ENCODE measurements at regions not wholly inside any gene's neighbourhood (a gene's known extent, or its start where the extent isn't known, plus 50 kb on each side); places are given as distances from the start of the nearest gene placed in this dataset.
A peak's percentile ranks its signal among the peaks of the same experiment; 100 is the strongest.

- no peak for DNase-seq (ENCODE audit: low read depth)
Observed at GRCh38 chr2:145043399-145043834, 523.5 kb upstream of the ZEB2 start.

DNA sequence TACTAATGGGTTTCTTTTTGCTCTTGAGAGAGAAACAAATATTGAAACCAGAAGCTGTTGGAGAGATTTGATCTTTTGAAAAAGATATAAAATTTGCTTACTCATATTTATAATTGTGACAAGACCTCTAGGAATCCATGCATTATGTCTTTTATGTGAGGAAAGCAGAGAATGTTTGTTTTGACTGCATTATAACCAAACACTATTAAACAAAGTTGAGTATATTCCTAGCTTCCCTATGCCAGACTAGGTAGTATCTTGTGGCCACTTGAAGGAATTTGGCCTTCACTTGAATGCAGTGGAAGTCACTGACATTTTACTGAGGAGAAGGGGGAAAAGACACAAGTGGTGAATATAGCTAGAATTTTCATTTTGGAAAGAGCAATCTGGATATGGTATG is 521.8 kb upstream of the ZEB2 start:
- DNase-seq (ENCODE audit: low read depth), result no peak

DNA sequence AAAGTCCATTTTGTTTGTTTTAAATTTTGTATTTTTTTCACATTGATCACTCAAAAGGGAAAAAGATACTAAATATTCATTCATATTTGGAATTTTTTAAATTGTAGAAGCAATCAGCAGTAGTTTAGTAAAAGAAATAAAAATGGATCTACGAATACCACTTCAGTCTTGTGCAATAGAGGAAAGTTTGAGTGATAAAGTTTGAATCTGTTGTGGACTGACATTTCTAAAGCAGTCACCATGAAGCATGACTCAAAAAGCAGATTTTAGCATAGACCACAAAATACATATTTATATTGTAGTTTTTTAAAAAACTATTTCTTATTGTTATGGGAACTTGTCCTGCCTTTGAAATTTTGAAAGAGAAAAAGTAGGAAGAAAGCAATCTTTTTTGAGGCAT is 520.5 kb upstream of the ZEB2 start:
- no peak for DNase-seq (ENCODE audit: low read depth)

DNA sequence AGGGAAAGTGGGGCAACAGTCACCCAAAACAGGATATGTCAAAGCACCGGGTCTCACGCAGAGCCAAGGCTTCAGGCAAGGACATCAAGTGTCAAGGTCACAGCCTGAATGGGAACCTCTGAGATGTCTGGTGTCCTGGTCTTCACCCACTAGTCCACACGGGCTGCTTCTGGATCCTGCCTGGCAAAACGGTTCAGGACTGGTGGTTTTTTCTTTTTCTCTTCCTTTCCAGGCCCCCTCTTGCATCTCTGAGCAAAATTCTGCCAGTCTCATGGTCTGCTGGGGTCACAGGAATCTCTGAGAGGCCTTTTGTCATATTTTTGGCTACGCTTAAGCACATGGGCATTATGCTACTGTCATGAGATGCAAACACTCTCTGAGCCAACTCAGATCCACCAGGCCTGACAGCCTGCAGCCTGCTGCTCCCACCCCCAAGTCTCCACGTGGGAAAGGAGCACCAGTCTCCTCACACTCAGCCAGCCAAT is 518.2 kb upstream of the ZEB2 start:
- DNase-seq (ENCODE audit: low read depth), result no peak

GRCh38 chr2:145036421-145037011 is 516.6 kb upstream of the ZEB2 start:
- peak; percentile 42 for DNase-seq (ENCODE audit: low read depth)

GRCh38 chr2:145034511-145034910 is 514.6 kb upstream of the ZEB2 start:
- DNase-seq (ENCODE audit: low read depth), result no peak

- DNase-seq (ENCODE audit: low read depth), result no peak
Observed at GRCh38 chr2:145033438-145033837, 513.5 kb upstream of the ZEB2 start.

DNA sequence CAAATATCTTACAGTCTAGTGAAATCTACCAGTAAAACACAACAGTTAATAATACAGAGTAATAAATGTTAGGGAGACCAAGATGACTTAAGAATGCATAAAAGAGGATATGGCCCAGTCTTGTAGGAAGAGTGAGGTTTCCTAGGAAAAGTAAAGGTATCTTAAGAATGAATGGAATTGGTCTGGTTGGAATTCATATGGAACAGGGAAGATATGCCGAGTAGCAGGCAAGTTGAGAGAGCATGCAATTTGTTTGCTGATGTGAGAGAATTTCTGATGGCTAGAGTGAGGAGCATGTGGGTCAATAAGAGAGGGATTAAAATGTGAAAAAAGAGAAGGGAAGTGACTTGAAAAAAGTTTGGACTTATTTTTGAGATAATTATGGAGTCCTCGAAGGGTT is 512.9 kb upstream of the ZEB2 start:
- DNase-seq (ENCODE audit: low read depth), result no peak

- DNase-seq (ENCODE audit: low read depth), result no peak
Observed at GRCh38 chr2:145029873-145030272, 510.0 kb upstream of the ZEB2 start.

DNA sequence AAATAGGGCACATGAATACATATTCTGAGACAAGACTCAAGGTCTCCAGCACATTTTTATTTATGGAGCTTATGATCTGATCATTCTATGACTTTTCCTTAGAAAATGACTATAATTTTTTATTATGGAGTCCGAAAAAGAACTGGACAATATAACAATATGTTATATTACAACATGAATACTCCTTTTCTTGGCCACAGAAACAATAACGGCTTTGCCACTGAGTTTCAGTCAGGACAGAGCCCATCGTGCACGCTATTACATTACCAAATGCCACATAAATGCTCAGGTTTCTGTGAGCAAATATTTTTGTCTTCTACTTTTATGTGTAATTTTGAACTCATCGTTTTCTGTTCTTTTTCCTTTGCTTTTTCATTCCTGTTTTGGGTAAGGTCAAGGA is 509.2 kb upstream of the ZEB2 start:
- no peak for DNase-seq (ENCODE audit: low read depth)

DNA sequence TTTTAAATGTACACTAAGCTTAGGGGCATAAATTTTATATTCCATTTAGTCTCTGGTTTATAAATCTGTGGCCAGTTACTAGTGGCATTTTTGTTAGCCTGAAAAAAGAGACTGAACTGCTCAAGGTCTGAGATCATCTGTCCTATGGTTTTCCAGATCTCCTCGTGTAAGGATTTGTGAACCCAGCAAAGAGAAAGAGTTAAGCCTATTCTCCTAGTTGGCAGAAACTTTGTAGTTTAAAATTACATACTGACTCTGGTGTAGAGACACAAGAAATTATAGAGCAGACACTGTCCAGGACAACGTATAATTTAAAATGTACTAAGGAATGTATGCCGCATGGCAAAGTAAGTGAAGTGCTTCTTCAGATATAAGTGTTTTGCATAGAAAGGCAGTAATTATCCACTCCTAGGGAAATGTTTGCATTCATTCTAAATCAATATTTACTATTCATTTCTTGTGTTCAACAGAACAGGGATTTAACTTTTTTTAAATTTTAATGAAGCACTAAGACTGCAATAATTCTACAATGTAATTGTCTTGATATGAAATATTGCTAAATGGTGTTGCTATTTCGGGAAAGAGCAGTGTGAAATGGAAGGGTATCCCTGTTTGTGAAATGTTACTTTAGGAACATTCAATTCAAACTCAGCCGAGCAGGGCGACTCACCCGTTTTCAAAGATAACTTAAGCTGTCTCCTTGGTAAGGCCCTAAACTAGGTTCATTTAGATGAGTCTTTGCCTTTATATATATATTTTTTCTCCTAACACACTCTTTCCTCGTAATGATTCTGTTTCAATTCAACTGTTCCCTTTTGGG is 508.4 kb upstream of the ZEB2 start:
- no peak for DNase-seq (ENCODE audit: low read depth)

GRCh38 chr2:145026456-145027455 is 506.8 kb upstream of the ZEB2 start:
- peak; percentile 39 for DNase-seq (ENCODE audit: low read depth)

DNA sequence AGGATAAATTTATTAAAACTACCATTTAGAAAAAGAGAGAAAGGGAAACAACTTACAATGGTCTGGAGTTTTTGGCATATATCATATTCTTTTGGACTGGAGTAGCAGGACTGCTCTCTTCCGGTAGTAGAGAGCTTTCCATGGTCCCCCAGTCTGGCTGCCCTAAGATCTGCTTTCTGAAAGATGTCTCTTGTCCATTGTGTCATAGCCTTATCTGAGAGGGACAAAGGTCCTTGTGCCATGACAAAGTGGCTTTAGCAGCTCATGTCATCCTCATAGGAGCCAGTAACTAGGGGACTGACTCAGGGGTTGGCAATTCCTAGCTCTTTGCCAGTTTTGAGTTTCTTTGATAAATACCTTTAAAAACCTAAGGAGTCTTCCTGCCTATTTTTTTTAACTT is 505.5 kb upstream of the ZEB2 start:
- DNase-seq (ENCODE audit: low read depth), result no peak

DNA sequence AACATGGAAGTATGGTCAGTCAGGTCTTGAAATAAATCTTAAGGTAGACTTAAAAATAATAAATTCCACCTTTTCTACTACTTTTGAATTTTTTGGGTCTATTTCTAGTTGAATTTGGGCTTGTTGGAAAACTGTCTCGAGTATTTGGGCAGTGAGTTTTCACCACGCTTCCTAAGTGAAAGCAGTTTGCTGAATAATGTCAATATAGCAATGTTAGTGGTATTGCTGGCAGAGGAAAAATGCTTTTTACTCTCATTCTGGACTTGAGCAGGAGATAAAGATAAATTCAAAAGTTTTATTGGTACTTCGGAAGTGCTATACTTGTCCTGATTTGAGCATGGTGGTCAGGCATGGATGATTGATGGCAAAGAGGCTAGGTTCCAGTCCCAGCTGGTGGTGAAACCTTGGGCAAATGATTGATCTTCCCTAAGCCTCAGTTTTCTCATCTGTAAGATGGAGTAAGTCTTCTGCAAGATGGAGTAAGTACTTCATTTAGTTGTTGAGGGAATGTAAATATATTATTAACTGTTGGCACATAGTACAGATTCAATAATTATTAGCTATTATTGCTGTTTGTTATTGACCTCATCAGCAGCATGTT is 503.5 kb upstream of the ZEB2 start:
- no peak for DNase-seq (ENCODE audit: low read depth)

DNA sequence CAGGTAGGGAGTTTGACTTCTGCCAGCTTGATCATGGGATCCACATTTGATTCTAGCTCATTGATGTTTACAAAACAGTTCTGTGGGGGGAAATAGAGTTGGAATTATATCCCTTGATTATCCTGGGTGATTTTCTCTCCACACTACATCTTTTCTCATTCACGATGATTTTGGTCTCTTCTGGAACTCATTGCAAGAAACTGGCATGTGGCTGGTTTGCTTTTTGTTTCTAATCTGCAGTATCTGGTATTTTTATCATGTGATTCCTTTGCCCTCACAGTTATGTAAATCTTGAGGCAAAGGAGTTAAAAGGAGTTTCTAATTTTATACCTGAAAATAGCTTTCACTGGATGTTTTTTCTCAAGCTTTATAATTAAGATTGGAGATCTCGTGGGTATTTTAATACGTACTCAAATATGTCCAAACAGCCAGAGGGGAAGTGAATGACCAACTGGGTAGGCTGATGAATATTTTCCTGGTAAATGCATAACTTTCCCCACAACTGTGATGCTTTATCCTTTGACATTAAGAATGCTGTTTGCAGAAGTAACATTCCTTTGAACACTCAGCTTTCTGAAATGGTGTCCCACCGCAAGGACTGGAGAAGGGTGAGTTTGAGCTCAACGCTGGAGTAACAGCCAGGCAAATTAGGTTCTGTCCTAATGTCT is 502.9 kb upstream of the ZEB2 start:
- DNase-seq (ENCODE audit: low read depth), result no peak

DNA sequence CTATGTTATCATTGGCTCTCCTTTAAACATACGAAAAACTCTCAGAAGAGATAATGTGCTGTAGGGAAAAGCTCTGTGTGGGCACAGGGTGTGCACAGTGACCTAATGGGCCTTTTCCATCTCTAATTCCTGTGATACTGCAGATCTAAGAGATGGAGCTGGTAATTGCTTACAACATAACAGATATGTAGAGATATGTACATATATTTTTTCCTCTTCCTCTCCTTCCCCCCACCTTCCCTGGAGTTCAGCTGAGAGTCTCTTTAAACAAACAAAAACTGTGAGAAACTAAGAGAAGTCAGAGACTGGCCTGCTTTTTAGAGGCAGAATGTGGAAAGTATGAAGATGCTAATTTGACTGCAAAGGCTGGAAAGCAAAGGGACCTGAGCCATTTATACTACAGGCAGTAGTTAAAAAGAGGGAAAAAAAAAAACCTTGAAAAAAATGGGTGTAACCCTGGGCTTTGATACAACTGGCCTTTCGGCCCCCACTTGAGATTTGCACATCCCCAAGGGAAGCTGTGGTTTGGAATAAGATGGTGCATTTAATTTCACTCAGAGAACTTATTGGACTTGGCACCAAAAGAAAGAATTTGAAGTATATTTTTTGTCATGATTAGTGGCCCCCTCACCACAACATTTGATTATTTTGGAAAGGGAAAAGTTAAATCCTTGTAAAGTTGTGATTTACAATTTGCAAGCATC is 502.2 kb upstream of the ZEB2 start:
- no peak for DNase-seq (ENCODE audit: low read depth)

GRCh38 chr2:145020694-145021093 is 500.8 kb upstream of the ZEB2 start:
- no peak for DNase-seq (ENCODE audit: low read depth)

DNA sequence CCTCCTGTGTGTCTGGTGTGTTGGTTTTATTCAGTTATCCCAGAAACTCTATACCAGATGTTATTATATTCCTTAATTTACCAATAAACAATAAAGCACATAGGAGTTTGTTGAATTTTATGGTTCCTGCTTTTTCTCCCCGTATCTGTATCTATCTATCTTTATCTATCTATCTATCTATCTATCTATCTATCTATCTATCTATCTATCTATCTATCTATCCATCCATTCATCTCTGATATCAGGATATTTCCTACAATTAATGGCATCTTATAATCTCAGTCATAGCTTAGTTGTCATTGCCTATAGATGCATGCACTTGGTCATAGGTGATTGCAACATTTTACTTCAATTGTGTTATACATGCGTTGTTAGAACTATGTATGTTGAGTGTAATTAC is 500.2 kb upstream of the ZEB2 start:
- DNase-seq (ENCODE audit: low read depth), result no peak

DNA sequence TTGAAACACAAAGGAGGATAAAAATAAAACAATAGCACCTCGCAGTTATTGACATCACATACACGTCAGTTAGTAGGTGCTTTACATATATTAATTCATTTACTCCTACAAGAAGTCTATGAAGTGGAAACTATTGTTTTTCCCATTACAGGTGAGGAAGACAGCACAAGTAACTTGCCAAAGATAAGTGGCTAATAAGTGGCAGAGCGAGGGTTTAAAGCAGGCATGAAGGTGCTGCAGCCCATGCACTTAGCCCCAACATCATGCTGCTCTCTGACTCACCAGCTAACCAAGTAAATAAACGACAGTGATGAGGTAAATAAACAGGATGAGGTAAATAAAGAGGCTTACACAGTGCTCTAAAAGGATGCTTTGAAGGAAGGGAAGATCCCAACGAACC is 498.6 kb upstream of the ZEB2 start:
- DNase-seq (ENCODE audit: low read depth), result no peak

DNA sequence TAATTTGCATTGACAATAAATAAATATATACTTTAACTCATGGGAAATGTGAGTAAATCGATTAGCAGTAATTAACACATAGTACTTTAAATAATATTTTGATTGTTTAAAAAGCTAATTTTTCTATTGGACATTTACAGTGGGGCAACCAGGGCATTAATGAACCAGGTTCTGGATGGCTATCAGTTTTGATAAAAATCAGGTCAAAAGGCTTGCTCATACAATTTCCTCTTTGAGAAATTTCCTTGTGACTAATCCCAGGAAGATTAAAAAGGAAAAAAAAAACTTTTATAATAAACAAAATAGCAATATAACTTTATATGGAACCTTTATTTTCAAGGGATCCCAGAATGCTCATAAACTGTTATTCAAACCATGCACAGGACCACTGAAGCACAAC is 497.2 kb upstream of the ZEB2 start:
- no peak for DNase-seq (ENCODE audit: low read depth)

- no peak for DNase-seq (ENCODE audit: low read depth)
Observed at GRCh38 chr2:145016711-145017110, 496.8 kb upstream of the ZEB2 start.
